Neural progenitor cell (in vitro differentiated cells): ENCODE measurements at regions not wholly inside any gene's neighbourhood (a gene's known extent, or its start where the extent isn't known, plus 50 kb on each side); places are given as distances from the start of the nearest gene placed in this dataset.

Experiments
- DNase-seq: peaks from one replicate; pipeline ENCODE4 v3.0.0-alpha.2; 2016; ENCODE audit warnings: low spot score
- H2AFZ ChIP-seq: fragments of 200-600 bp; sonication (generic); replicated peaks from 2 replicates; pipeline ENCODE4 v1.6.1; 2016; ENCODE audit warnings: antibody characterized with exemption
- H3F3A ChIP-seq: fragments of 200-600 bp; sonication (generic); 2 replicates; pipeline ENCODE4 v1.6.1; 2016; ENCODE audit warnings: antibody characterized with exemption, low read depth
- H3K27ac ChIP-seq: fragments of 200-600 bp; sonication (generic); 2 replicates; pipeline ENCODE4 v1.5.1; 2016; ENCODE audit warnings: mild to moderate bottlenecking
- H3K27me3 ChIP-seq: fragments of 200-600 bp; sonication (generic); 2 replicates; pipeline ENCODE4 v1.6.1; 2016; ENCODE audit warnings: mild to moderate bottlenecking, moderate library complexity
- H3K36me3 ChIP-seq: fragments of 200-600 bp; sonication (generic); 2 replicates; pipeline ENCODE4 v1.5.1; 2016
- H3K4me1 ChIP-seq: fragments of 200-600 bp; sonication (generic); 2 replicates; pipeline ENCODE4 v1.6.1; 2016; ENCODE audit warnings: mixed run types
- H3K4me2 ChIP-seq: fragments of 200-600 bp; sonication (generic); 2 replicates; pipeline ENCODE4 v1.6.1; 2016
- H3K4me3 ChIP-seq: fragments of 200-600 bp; sonication (generic); 2 replicates; pipeline ENCODE4 v1.5.1; 2016
- H3K79me2 ChIP-seq: fragments of 200-600 bp; sonication (generic); 2 replicates; pipeline ENCODE4 v1.6.1; 2016; ENCODE audit warnings: low read depth
- H3K9ac ChIP-seq: fragments of 200-600 bp; sonication (generic); 2 replicates; pipeline ENCODE4 v1.6.1; 2016
- H3K9me3 ChIP-seq: fragments of 200-600 bp; sonication (generic); 2 replicates; pipeline ENCODE4 v1.5.1; 2016; ENCODE audit warnings: low read depth
- H4K20me1 ChIP-seq: fragments of 200-600 bp; sonication (generic); 2 replicates; pipeline ENCODE4 v1.6.1; 2016; ENCODE audit warnings: low read depth
- H3K27ac Mint-ChIP-seq: 3 replicates; pipeline ENCODE4 v1.8.0; 2021; ENCODE audit warnings: mixed read lengths
- H3K27me3 Mint-ChIP-seq: 2 replicates; pipeline ENCODE4 v1.8.0; 2022; ENCODE audit warnings: low read depth, mild to moderate bottlenecking, inconsistent platforms, moderate library complexity, mixed read lengths; ENCODE audit not compliant: insufficient read depth
- H3K36me3 Mint-ChIP-seq: 3 replicates; pipeline ENCODE4 v1.8.0; 2021; ENCODE audit warnings: mixed read lengths
- H3K4me1 Mint-ChIP-seq: 3 replicates; pipeline ENCODE4 v1.8.0; 2021; ENCODE audit warnings: mixed read lengths
- H3K4me3 Mint-ChIP-seq: 3 replicates; pipeline ENCODE4 v1.8.0; 2021; ENCODE audit warnings: mild to moderate bottlenecking, moderate library complexity, mixed read lengths
- H3K9me3 Mint-ChIP-seq: 3 replicates; pipeline ENCODE4 v1.8.0; 2020; ENCODE audit warnings: mixed read lengths
- CTCF ChIP-seq: fragments of 200-600 bp; sonication (generic); IDR thresholded peaks from 2 replicates; pipeline ENCODE4 v1.5.1; 2017; ENCODE audit warnings: antibody characterized with exemption, mild to moderate bottlenecking
- EZH2 ChIP-seq: fragments of 200-600 bp; sonication (generic); IDR thresholded peaks from 2 replicates; pipeline ENCODE4 v1.6.1; 2017; ENCODE audit warnings: antibody characterized with exemption, mild to moderate bottlenecking, moderate library complexity
- EZH2phosphoT487 ChIP-seq: fragments of 200-600 bp; sonication (generic); IDR thresholded peaks from 2 replicates; pipeline ENCODE4 v1.6.1; 2017; ENCODE audit warnings: antibody characterized with exemption

- no peaks in the 10 kb centered on the region for H3K79me2 ChIP-seq
- H3F3A ChIP-seq: no peaks in the 10 kb centered on the region
- no peaks in the 10 kb centered on the region for H3K9me3 Mint-ChIP-seq
- no peaks in the 10 kb centered on the region for H3K27me3 Mint-ChIP-seq
- no peak overlapping the region for H3K4me3 ChIP-seq
- H3K27me3 ChIP-seq: no peaks in the 10 kb centered on the region
- H3K4me1 ChIP-seq: no peaks in the 10 kb centered on the region
- H3K9ac ChIP-seq: no peak overlapping the region
- H3K4me3 Mint-ChIP-seq: no peak overlapping the region
- no peaks in the 10 kb centered on the region for H3K36me3 Mint-ChIP-seq
- no peaks in the 10 kb centered on the region for H4K20me1 ChIP-seq
- TF ChIP-seq EZH2: no peak
- TF ChIP-seq CTCF: no peak
- no peak for TF ChIP-seq EZH2phosphoT487
- H3K27ac ChIP-seq: no peak overlapping the region
- peaks cover 2% of the 10 kb centered on the region for H3K4me1 Mint-ChIP-seq
- no peak overlapping the region for H3K4me2 ChIP-seq
- H2AFZ ChIP-seq: no peak overlapping the region
- no peaks in the 10 kb centered on the region for H3K9me3 ChIP-seq
- H3K36me3 ChIP-seq: no peaks in the 10 kb centered on the region
- H3K27ac Mint-ChIP-seq: no peak overlapping the region
- DNase-seq: no peak
Observed at GRCh38 chr22:48880749-48881148, 946.9 kb downstream of the BRD1 start.

- no peak overlapping the region for H3K27ac ChIP-seq
- Mint-ChIP-seq H3K4me1 (no peaks in the 10 kb centered on the region), H3K4me3 (no peak overlapping the region), H3K36me3 (no peaks in the 10 kb centered on the region), H3K27me3 (no peaks in the 10 kb centered on the region), H3K9me3 (no peaks in the 10 kb centered on the region), H3K27ac (no peak overlapping the region)
- no peak overlapping the region for H3K4me2 ChIP-seq
- no peak for DNase-seq
- no peak for TF ChIP-seq EZH2phosphoT487
- TF ChIP-seq CTCF: no peak
- no peak for TF ChIP-seq EZH2
- H3K4me1 ChIP-seq: no peaks in the 10 kb centered on the region
- no peaks in the 10 kb centered on the region for H3K9me3 ChIP-seq
- no peak overlapping the region for H2AFZ ChIP-seq
- no peaks in the 10 kb centered on the region for H3K79me2 ChIP-seq
- H3F3A ChIP-seq: no peaks in the 10 kb centered on the region
- no peak overlapping the region for H3K4me3 ChIP-seq
- H3K27me3 ChIP-seq: no peaks in the 10 kb centered on the region
- H4K20me1 ChIP-seq: no peaks in the 10 kb centered on the region
- H3K36me3 ChIP-seq: no peaks in the 10 kb centered on the region
- H3K9ac ChIP-seq: no peak overlapping the region
Observed at GRCh38 chr22:48876951-48877350, 950.7 kb downstream of the BRD1 start.

GRCh38 chr22:48874956-48875355 is 952.7 kb downstream of the BRD1 start:
- Mint-ChIP-seq H3K9me3 (peaks cover 4% of the 10 kb centered on the region), H3K4me1 (no peaks in the 10 kb centered on the region), H3K27me3 (peaks cover 2% of the 10 kb centered on the region), H3K27ac (no peak overlapping the region), H3K4me3 (no peak overlapping the region), H3K36me3 (no peaks in the 10 kb centered on the region)
- H4K20me1 ChIP-seq: no peaks in the 10 kb centered on the region
- no peak overlapping the region for H3K4me2 ChIP-seq
- H3K4me3 ChIP-seq: no peak overlapping the region
- H2AFZ ChIP-seq: no peak overlapping the region
- no peaks in the 10 kb centered on the region for H3F3A ChIP-seq
- no peaks in the 10 kb centered on the region for H3K36me3 ChIP-seq
- TF ChIP-seq CTCF (no peak), EZH2 (no peak), EZH2phosphoT487 (no peak)
- H3K9me3 ChIP-seq: no peaks in the 10 kb centered on the region
- H3K27ac ChIP-seq: no peak overlapping the region
- H3K79me2 ChIP-seq: no peaks in the 10 kb centered on the region
- H3K4me1 ChIP-seq: no peaks in the 10 kb centered on the region
- H3K9ac ChIP-seq: no peak overlapping the region
- no peaks in the 10 kb centered on the region for H3K27me3 ChIP-seq
- no peak for DNase-seq

- Histone ChIP-seq H3K4me1 (peaks cover 3% of the 10 kb centered on the region), H3K9ac (no peak overlapping the region), H3K36me3 (no peaks in the 10 kb centered on the region), H3K27me3 (no peaks in the 10 kb centered on the region), H2AFZ (no peak overlapping the region), H3K4me2 (no peak overlapping the region), H3F3A (no peaks in the 10 kb centered on the region), H3K9me3 (no peaks in the 10 kb centered on the region), H3K27ac (no peak overlapping the region), H3K4me3 (no peak overlapping the region), H3K79me2 (no peaks in the 10 kb centered on the region), H4K20me1 (no peaks in the 10 kb centered on the region)
- H3K36me3 Mint-ChIP-seq: no peaks in the 10 kb centered on the region
- peaks cover 2% of the 10 kb centered on the region for H3K27me3 Mint-ChIP-seq
- H3K4me3 Mint-ChIP-seq: no peak overlapping the region
- peaks cover 7% of the 10 kb centered on the region for H3K4me1 Mint-ChIP-seq
- peaks cover 6% of the 10 kb centered on the region for H3K9me3 Mint-ChIP-seq
- TF ChIP-seq EZH2: no peak
- no peak for TF ChIP-seq CTCF
- TF ChIP-seq EZH2phosphoT487: no peak
- DNase-seq: no peak
- no peak overlapping the region for H3K27ac Mint-ChIP-seq
Observed at GRCh38 chr22:48873191-48873520, 954.5 kb downstream of the BRD1 start.
